ENCODE measurements at regions not wholly inside any gene's neighbourhood (a gene's known extent, or its start where the extent isn't known, plus 50 kb on each side); places are given as distances from the start of the nearest gene placed in this dataset.

DNA sequence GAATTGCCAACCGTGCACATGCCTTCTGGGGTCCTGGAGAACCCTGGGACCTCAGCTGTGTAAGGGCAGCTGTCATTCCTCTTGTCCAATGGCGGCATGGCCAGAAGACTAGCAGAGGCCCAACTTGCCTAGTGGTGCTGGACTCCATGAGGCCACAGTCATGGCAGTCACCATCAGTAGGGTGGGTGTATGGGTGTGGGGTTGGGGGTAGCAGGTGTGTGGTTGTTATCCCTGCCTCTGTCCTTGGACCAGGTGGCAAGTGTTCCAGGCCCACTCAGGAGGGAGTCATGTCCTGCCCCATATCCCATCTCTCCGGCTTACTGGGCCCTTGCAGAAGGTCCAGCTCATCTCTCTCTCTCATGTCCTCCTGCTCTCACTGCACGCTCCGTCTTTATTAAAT, 1596.2 kb downstream of the MRPL39 start:
- Histone ChIP-seq H3K4me1 (ENCODE audit: control insufficient read depth, insufficient read depth, low read length) (no peaks in the 10 kb centered on the region), H3K27me3 (ENCODE audit: control insufficient read depth, insufficient read depth, low read length) (no peaks in the 10 kb centered on the region), H3K4me3 (ENCODE audit: low read length) (no peak overlapping the region), H3K27ac (ENCODE audit: low read length) (no peak overlapping the region), H3K9me3 (ENCODE audit: control insufficient read depth, insufficient read depth, low read length) (no peaks in the 10 kb centered on the region), H3K36me3 (ENCODE audit: control insufficient read depth, insufficient read depth, low read length) (no peaks in the 10 kb centered on the region)
- DNase-seq (no peak), ATAC-seq (no peak)
- 82% methylated on average over 5 of the region's 5 CpGs for WGBS (ENCODE audit: insufficient coverage)
- H3K27me3 Mint-ChIP-seq (ENCODE audit: low read depth in 2 of 2), result no peaks in the 10 kb centered on the region
- H3K9me3 Mint-ChIP-seq, result peaks cover 0 to 2% of the 10 kb centered on the region in 2 donors
- H3K27ac Mint-ChIP-seq, result no peak overlapping the region
- intact Hi-C loops (cut with micrococcal nuclease), result no loop called here
- no peak overlapping the region for H3K4me3 Mint-ChIP-seq
- no peaks in the 10 kb centered on the region for H3K4me1 Mint-ChIP-seq
- TF ChIP-seq, protein P1, sequence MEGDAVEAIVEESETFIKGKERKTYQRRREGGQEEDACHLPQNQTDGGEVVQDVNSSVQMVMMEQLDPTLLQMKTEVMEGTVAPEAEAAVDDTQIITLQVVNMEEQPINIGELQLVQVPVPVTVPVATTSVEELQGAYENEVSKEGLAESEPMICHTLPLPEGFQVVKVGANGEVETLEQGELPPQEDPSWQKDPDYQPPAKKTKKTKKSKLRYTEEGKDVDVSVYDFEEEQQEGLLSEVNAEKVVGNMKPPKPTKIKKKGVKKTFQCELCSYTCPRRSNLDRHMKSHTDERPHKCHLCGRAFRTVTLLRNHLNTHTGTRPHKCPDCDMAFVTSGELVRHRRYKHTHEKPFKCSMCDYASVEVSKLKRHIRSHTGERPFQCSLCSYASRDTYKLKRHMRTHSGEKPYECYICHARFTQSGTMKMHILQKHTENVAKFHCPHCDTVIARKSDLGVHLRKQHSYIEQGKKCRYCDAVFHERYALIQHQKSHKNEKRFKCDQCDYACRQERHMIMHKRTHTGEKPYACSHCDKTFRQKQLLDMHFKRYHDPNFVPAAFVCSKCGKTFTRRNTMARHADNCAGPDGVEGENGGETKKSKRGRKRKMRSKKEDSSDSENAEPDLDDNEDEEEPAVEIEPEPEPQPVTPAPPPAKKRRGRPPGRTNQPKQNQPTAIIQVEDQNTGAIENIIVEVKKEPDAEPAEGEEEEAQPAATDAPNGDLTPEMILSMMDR (IDR thresholded peaks at IDR 0.05), result no peak
- H3K36me3 Mint-ChIP-seq, result no peaks in the 10 kb centered on the region

DNA sequence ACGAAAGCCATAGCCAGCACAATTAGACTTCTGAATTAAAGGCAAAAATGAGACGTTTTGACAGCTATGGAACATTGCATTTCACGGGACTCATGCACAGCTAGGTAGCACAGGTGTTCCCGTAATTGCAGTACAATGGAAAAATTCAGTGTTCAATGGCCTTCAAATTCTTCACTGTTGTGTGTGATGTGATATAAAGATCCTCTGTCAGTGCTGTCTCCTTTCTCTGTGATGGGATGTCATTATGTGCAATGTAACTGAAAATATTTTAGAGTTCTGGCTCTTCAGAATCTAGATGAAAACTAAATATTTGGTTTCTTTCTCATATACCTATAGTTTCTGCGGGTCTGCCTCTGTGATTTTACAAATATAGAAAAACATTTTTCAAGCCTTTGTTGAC, 1599.7 kb downstream of the MRPL39 start:
- Histone ChIP-seq H3K36me3 (ENCODE audit: control insufficient read depth, insufficient read depth, low read length) (no peaks in the 10 kb centered on the region), H3K27me3 (ENCODE audit: control insufficient read depth, insufficient read depth, low read length) (no peaks in the 10 kb centered on the region), H3K4me3 (ENCODE audit: low read length) (no peak overlapping the region), H3K4me1 (ENCODE audit: control insufficient read depth, insufficient read depth, low read length) (no peaks in the 10 kb centered on the region), H3K9me3 (ENCODE audit: control insufficient read depth, insufficient read depth, low read length) (no peaks in the 10 kb centered on the region), H3K27ac (ENCODE audit: low read length) (no peak overlapping the region)
- 79% methylated on average over 5 of the region's 5 CpGs for WGBS (ENCODE audit: insufficient coverage)
- peaks cover 5 to 8% of the 10 kb centered on the region in 2 donors for H3K9me3 Mint-ChIP-seq
- intact Hi-C loops (cut with micrococcal nuclease), result no loop called here
- TF ChIP-seq, protein P1 (IDR thresholded peaks at IDR 0.05), result no peak
- H3K36me3 Mint-ChIP-seq, result no peaks in the 10 kb centered on the region
- DNase-seq (no peak), ATAC-seq (no peak)
- H3K4me1 Mint-ChIP-seq, result no peaks in the 10 kb centered on the region
- no peak overlapping the region for H3K4me3 Mint-ChIP-seq
- H3K27me3 Mint-ChIP-seq (ENCODE audit: low read depth in 2 of 2), result no peaks in the 10 kb centered on the region
- no peak overlapping the region for H3K27ac Mint-ChIP-seq

DNA sequence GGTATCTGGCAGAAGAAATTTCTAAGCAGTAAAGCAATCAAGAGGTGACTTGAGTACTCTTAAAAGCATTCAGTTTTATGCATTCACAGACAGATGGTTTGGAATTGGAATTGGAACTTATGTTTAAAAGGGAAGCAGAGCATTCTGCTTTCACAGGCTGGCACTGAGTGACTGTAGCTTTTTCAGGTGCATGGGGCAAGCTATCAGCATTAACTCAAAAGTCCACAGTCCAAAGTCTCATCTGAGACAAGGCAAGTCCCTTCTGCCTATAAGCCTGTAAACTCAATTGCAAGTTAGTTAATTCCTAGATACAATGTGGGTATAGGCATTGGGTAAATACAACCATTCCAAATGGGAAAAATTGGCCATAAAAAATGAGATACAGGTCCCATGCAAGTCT, 1620.3 kb downstream of the MRPL39 start:
- Mint-ChIP-seq H3K4me3 (no peak overlapping the region), H3K27me3 (ENCODE audit: low read depth in 2 of 2) (no peaks in the 10 kb centered on the region), H3K4me1 (no peaks in the 10 kb centered on the region), H3K36me3 (no peaks in the 10 kb centered on the region), H3K27ac (no peak overlapping the region), H3K9me3 (peaks cover 0 to 4% of the 10 kb centered on the region in 2 donors)
- H3K27me3 ChIP-seq (ENCODE audit: control insufficient read depth, insufficient read depth, low read length), result no peaks in the 10 kb centered on the region
- no peaks in the 10 kb centered on the region for H3K4me1 ChIP-seq (ENCODE audit: control insufficient read depth, insufficient read depth, low read length)
- no peak overlapping the region for H3K27ac ChIP-seq (ENCODE audit: low read length)
- no peak overlapping the region for H3K4me3 ChIP-seq (ENCODE audit: low read length)
- intact Hi-C loops (cut with micrococcal nuclease), result no loop called here
- TF ChIP-seq, protein P1 (IDR thresholded peaks at IDR 0.05), result no peak
- DNase-seq (no peak), ATAC-seq (no peak)
- no peaks in the 10 kb centered on the region for H3K36me3 ChIP-seq (ENCODE audit: control insufficient read depth, insufficient read depth, low read length)
- H3K9me3 ChIP-seq (ENCODE audit: control insufficient read depth, insufficient read depth, low read length), result no peaks in the 10 kb centered on the region

DNA sequence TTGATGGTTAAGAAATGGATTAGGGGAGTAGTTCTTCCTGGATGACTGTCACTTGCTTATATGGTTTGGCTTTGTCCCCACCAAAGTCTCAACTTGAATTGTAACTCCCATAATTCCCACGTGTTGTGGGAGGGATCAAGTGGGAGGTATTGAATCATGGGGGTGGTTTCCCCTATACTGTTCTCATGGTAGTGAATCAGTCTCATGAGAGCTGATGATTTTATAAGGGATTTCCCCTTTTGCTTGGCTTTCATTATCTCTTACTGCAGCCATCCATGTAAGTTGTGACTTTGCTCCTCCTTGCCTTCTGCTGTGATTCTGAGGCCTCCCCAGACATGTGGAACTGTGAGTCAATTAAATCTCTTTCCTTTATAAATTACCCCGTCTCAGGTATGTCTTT, 1621.1 kb downstream of the MRPL39 start:
- H3K9me3 Mint-ChIP-seq, result peaks cover 0 to 4% of the 10 kb centered on the region in 2 donors
- H3K27me3 Mint-ChIP-seq (ENCODE audit: low read depth in 2 of 2), result peaks cover 0 to 5% of the 10 kb centered on the region in 2 donors
- Histone ChIP-seq H3K27ac (ENCODE audit: low read length) (no peak overlapping the region), H3K4me1 (ENCODE audit: control insufficient read depth, insufficient read depth, low read length) (no peaks in the 10 kb centered on the region), H3K9me3 (ENCODE audit: control insufficient read depth, insufficient read depth, low read length) (no peaks in the 10 kb centered on the region), H3K27me3 (ENCODE audit: control insufficient read depth, insufficient read depth, low read length) (no peaks in the 10 kb centered on the region), H3K36me3 (ENCODE audit: control insufficient read depth, insufficient read depth, low read length) (no peaks in the 10 kb centered on the region), H3K4me3 (ENCODE audit: low read length) (no peak overlapping the region)
- TF ChIP-seq, protein P1 (IDR thresholded peaks at IDR 0.05), result no peak
- ATAC-seq (no peak), DNase-seq (no peak)
- no peak overlapping the region for H3K27ac Mint-ChIP-seq
- intact Hi-C loops (cut with micrococcal nuclease), result no loop called here
- WGBS (ENCODE audit: insufficient coverage), result 100% methylated on average over 1 of the region's 2 CpGs
- H3K4me1 Mint-ChIP-seq, result no peaks in the 10 kb centered on the region
- no peak overlapping the region for H3K4me3 Mint-ChIP-seq
- no peaks in the 10 kb centered on the region for H3K36me3 Mint-ChIP-seq

All from natural killer cell (primary cell).